K562 (cell line): ENCODE measurements at regions not wholly inside any gene's neighbourhood (a gene's known extent, or its start where the extent isn't known, plus 50 kb on each side); places are given as distances from the start of the nearest gene placed in this dataset.

ENCODE experiments used
- ATAC-seq: fragments of 200-7000 bp; cut with Tn5 transposase; 3 replicates; pipeline ENCODE4 v1.9.1; 2020; ENCODE audit warnings: moderate library complexity
- BruUV-seq: library from RNA; stranded (reverse); fragments of 400-500 nt; replicated peaks from 2 replicates; lab custom pipeline; 2021; lab: Mats Ljungman, UMichigan
- CTCF ChIA-PET: fragments of 300-600 bp; formaldehyde crosslinking; extraction: SDS; loops from one replicate; lab custom pipeline; 2021; ENCODE audit warnings: low intra/inter-chr PET ratio; lab: Yijun Ruan, JAX
- POLR2A ChIA-PET: fragments of 300-600, 350-650 bp; sonication (Branson Sonifier 250); formaldehyde crosslinking; extraction: SDS; loops from one replicate; lab custom pipeline; 2021; ENCODE audit warnings: antibody characterized with exemption, inconsistent platforms; lab: Yijun Ruan, JAX
- DNase-seq, 4 experiments: peaks; one replicate each; pipeline versions ENCODE4 v3.0.0 to v3.0.0-alpha.2; 2011 to 2018; ENCODE audit warnings: low spot score in 3 of 4, mixed read lengths in 3 of 4; ENCODE audit errors: extremely low read depth in 1 of 4
- FAIRE-seq: peaks from 2 replicates; lab custom pipeline; 2011; peaks lifted over from hg19 to GRCh38; lab: Jason Lieb, UNC
- H2AFZ ChIP-seq: 2 replicates; pipeline ENCODE4 v1.6.0; 2011; ENCODE audit warnings: low read depth, low read length, control low read depth, inconsistent platforms
- H3K27ac ChIP-seq: fragments of 200-600 bp; 3 replicates; pipeline ENCODE4 v1.8.0; 2011; ENCODE audit warnings: low read depth, mild to moderate bottlenecking, control low read depth, inconsistent platforms, low read length, moderate library complexity, mixed read lengths; ENCODE audit errors: extremely low read depth
- H3K27me3 ChIP-seq, 2 experiments: fragments of 300-600 bp in 1 of 2; 2 replicates in 1 of 2; 3 replicates in 1 of 2; pipeline versions ENCODE4 v1.6.0 to v1.8.0; 2011; ENCODE audit warnings: inconsistent platforms in 2 of 2, low read length in 2 of 2, mild to moderate bottlenecking in 1 of 2, mixed read lengths in 1 of 2, moderate library complexity in 1 of 2; ENCODE audit not compliant: control insufficient read depth in 2 of 2, insufficient read depth in 2 of 2
- H3K36me3 ChIP-seq: fragments of 300-600 bp; 3 replicates; pipeline ENCODE4 v1.8.0; 2011; ENCODE audit warnings: mild to moderate bottlenecking, low read length, inconsistent platforms; ENCODE audit not compliant: control insufficient read depth, insufficient read depth
- H3K4me1 ChIP-seq, 2 experiments: fragments of 200-600 bp in 1 of 2; replicated peaks in 1 of 2; 2 replicates in 1 of 2; 3 replicates in 1 of 2; pipeline versions ENCODE4 v1.5.1 to v1.8.0; 2011; ENCODE audit warnings: inconsistent platforms in 2 of 2, low read length in 2 of 2, mild to moderate bottlenecking in 1 of 2, mixed read lengths in 1 of 2, moderate library complexity in 1 of 2; ENCODE audit not compliant: control insufficient read depth in 2 of 2, insufficient read depth in 2 of 2
- H3K4me2 ChIP-seq: 2 replicates; pipeline ENCODE4 v1.6.1; 2011; ENCODE audit warnings: low read length, control low read depth, inconsistent platforms, mixed read lengths; ENCODE audit not compliant: insufficient read depth
- H3K4me3 ChIP-seq: fragments of 200-600 bp; sonication (generic), shearing (Covaris generic); 2 replicates; pipeline ENCODE4 v1.5.1; 2016; ENCODE audit warnings: control low read depth, inconsistent platforms
- H3K79me2 ChIP-seq: fragments of 200-600 bp; 3 replicates; pipeline ENCODE4 v1.8.0; 2011; ENCODE audit warnings: low read length, inconsistent platforms; ENCODE audit not compliant: control insufficient read depth, insufficient read depth
- H3K9ac ChIP-seq, 2 experiments: 2 replicates each; pipeline versions ENCODE4 v1.6.0 to v1.6.1; 2011; ENCODE audit warnings: low read depth in 2 of 2, low read length in 2 of 2, control low read depth in 1 of 2, inconsistent platforms in 1 of 2, mild to moderate bottlenecking in 1 of 2, mixed read lengths in 1 of 2; ENCODE audit not compliant: insufficient read depth in 1 of 2
- H3K9me1 ChIP-seq: one replicate; pipeline ENCODE4 v1.6.0; 2011; ENCODE audit warnings: inconsistent platforms, mild to moderate bottlenecking, low read length, moderate library complexity; ENCODE audit not compliant: control insufficient read depth, insufficient read depth
- H3K9me3 ChIP-seq: replicated peaks from 2 replicates; pipeline ENCODE4 v1.5.1; 2011; ENCODE audit warnings: low read depth, low read length, inconsistent platforms; ENCODE audit not compliant: control insufficient read depth, insufficient read depth
- H4K20me1 ChIP-seq: replicated peaks from 2 replicates; pipeline ENCODE4 v1.6.1; 2011; ENCODE audit warnings: low read length, inconsistent platforms, mixed read lengths; ENCODE audit not compliant: control insufficient read depth, insufficient read depth
- ATF1 ChIP-seq, 2 experiments: fragments of 450-650 bp in 1 of 2; IDR thresholded peaks; 2 replicates each; pipeline ENCODE4 v1.6.1; 2016; ENCODE audit warnings: missing compliant biosample characterization in 1 of 2, missing genetic modification characterization in 1 of 2
- BCL6 ChIP-seq: fragments of 250-450 bp; sonication (Bioruptor Pico); IDR thresholded peaks from 2 replicates; pipeline ENCODE4 v1.4.0; 2020
- CBX2 ChIP-seq: fragments of 200-600 bp; sonication (generic); IDR thresholded peaks from one replicate; pipeline ENCODE4 v1.6.1; 2012; ENCODE audit warnings: mild to moderate bottlenecking, low read length, inconsistent platforms; ENCODE audit not compliant: insufficient read depth, poor library complexity, severe bottlenecking
- CBX5 ChIP-seq: IDR thresholded peaks from 2 replicates; pipeline ENCODE4 v1.6.1; 2014; ENCODE audit warnings: low read depth, borderline replicate concordance
- FUS ChIP-seq: fragments of 200-400 bp; formaldehyde crosslinking; optimal IDR thresholded peaks from 2 replicates; pipeline ENCODE3; 2017; ENCODE audit warnings: low read depth, low read length
- GABPA ChIP-seq: fragments of 200-800 bp; sonication (Bioruptor generic); conservative IDR thresholded peaks from 2 replicates; pipeline ENCODE4 v1.6.1; 2016; ENCODE audit warnings: low read depth, missing genetic modification characterization, missing compliant biosample characterization
- NR3C1 ChIP-seq: sonication (generic); formaldehyde crosslinking; IDR thresholded peaks from 2 replicates; pipeline ENCODE4 v1.8.1; 2022; ENCODE audit warnings: missing genetic modification reagents
- POU5F1 ChIP-seq: fragments of 150-350 bp; IDR thresholded peaks from 2 replicates; pipeline ENCODE4 v1.6.1; 2014; ENCODE audit warnings: borderline replicate concordance, low read length, low read depth, mild to moderate bottlenecking; ENCODE audit not compliant: partially characterized antibody
- PPARD ChIP-seq: fragments of 250-450 bp; sonication (Bioruptor Pico); IDR thresholded peaks from 2 replicates; pipeline ENCODE4 v1.8.0; 2022; ENCODE audit warnings: inconsistent platforms, mild to moderate bottlenecking, moderate library complexity
- PRMT5 ChIP-seq: sonication (generic); formaldehyde crosslinking; IDR thresholded peaks from 2 replicates; pipeline ENCODE4 v1.5.0; 2020; ENCODE audit warnings: missing genetic modification reagents
- PTTG1 ChIP-seq: fragments of 450-650 bp; IDR thresholded peaks from 2 replicates; pipeline ENCODE4 v1.6.1; 2016; ENCODE audit warnings: low read depth, mild to moderate bottlenecking, missing genetic modification characterization, missing compliant biosample characterization
- SMARCC2 ChIP-seq: fragments of 450-650 bp; IDR thresholded peaks from 2 replicates; pipeline ENCODE4 v1.6.1; 2017; ENCODE audit warnings: antibody characterized with exemption, moderate library complexity, mild to moderate bottlenecking, low read depth
- TSC22D4 ChIP-seq: fragments of 450-650 bp; IDR thresholded peaks from 2 replicates; pipeline ENCODE4 v1.6.1; 2016; ENCODE audit warnings: missing genetic modification characterization, missing biosample characterization, control low read depth
- U2AF2 ChIP-seq: fragments of 200-400 bp; formaldehyde crosslinking; optimal IDR thresholded peaks from 2 replicates; pipeline ENCODE3; 2017; ENCODE audit warnings: low read depth, mild to moderate bottlenecking, low read length
- ZC3H8 ChIP-seq: fragments of 450-650 bp; IDR thresholded peaks from 2 replicates; pipeline ENCODE4 v1.6.1; 2017
- ZNF143 ChIP-seq: sonication (generic); formaldehyde crosslinking; IDR thresholded peaks from 2 replicates; pipeline ENCODE4 v1.9.0; 2022; ENCODE audit warnings: mild to moderate bottlenecking, missing genetic modification reagents
- ZNF41 ChIP-seq: fragments of 250-450 bp; sonication (Bioruptor Pico); conservative IDR thresholded peaks from 2 replicates; pipeline ENCODE4 v1.4.0; 2020; ENCODE audit warnings: mild to moderate bottlenecking
- WGBS: fragments of 100-300 bp; shearing (Covaris generic); methylation state at CpG from one replicate; pipeline ENCODE4 v1.1.6; 2016; ENCODE audit warnings: low coverage, mixed read lengths; ENCODE audit not compliant: insufficient coverage; ENCODE audit errors: missing lambda C conversion rate; 5-methylcytosine and 5-hydroxymethylcytosine counted together
- in situ Hi-C: fragments of 300-500 bp; cut with MboI; formaldehyde crosslinking; loops from 4 replicates; pipeline ENCODE4 v1.15.0; 2018; ENCODE audit warnings: inconsistent platforms, mixed read lengths
- intact Hi-C: fragments of 100-400 bp; cut with micrococcal nuclease; formaldehyde crosslinking; loops from 2 replicates; pipeline ENCODE4 v1.14.2; 2022
- TF ChIP-seq, protein P1 (sequence below): fragments of 450-650 bp; IDR thresholded peaks from 2 replicates; pipeline ENCODE4 v1.6.1; 2016; ENCODE audit warnings: borderline replicate concordance

DNA sequence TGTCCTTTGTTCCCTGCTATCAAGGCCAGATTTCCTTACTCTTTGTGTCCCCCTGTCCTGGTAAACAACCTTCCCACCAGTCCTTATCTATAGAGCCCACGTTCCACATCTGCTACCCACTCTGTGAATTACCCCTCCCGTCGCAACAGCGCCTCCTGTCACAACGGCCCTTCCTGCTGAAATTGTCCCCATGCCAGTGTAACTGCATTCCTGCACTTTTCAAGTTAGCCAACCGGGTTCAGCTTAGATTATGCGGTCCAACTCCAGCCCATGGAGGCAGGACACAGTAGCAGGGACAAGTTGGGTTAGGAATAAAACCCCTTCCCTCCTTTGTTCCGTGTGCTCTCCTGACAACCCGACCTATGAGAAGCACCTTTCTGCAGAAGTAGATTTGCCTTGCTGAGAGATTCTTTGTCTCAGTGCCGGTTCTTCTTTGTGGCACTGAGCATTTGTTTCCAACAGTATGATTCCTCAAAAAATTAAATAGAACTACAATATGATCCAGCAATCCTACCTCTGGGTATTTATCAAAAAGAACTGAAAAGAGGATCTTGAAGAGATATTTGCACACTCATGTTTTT is 180.3 kb downstream of the PTBP2 start:
- Histone ChIP-seq H3K9me1 (no peaks in the 10 kb centered on the region), H3K4me2 (no peak overlapping the region)
- FAIRE-seq: no peak

DNA sequence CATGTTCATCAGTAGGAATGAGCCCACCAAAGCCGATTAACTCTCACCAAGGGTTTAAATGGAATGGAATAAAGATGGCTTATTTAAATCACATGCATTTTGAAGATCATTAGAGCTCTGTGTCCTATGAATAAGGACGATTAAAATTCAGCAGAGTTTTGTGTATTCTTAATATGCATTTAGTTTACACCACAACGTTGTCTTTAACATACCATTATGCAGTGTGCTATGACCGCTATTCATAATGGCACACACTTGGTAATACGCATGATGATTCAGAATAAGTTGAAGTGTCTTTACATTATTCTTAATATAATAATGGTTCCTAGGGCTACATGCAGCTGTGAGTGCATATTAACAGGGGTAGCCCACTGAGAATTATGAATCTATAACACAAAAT is 190.7 kb downstream of the PTBP2 start:
- DNase-seq: no peak
- intact Hi-C loops: no loop called here
- ATAC-seq: no peak
- POLR2A ChIA-PET: no interaction called here
- Histone ChIP-seq H3K9ac (no peak overlapping the region), H3K27me3 (no peaks in the 10 kb centered on the region), H3K36me3 (no peaks in the 10 kb centered on the region), H2AFZ (no peak overlapping the region), H3K27ac (no peak overlapping the region), H3K79me2 (no peaks in the 10 kb centered on the region), H3K9me1 (no peaks in the 10 kb centered on the region), H3K4me2 (no peak overlapping the region), H4K20me1 (no peaks in the 10 kb centered on the region), H3K4me1 (no peaks in the 10 kb centered on the region), H3K9me3 (no peaks in the 10 kb centered on the region), H3K4me3 (no peak overlapping the region)
- 1% methylated on average over 5 of the region's 5 CpGs for WGBS
- no TSS peak for BruUV-seq
- CTCF ChIA-PET: no interaction called here
- no peak for FAIRE-seq
- in situ Hi-C loops: no loop called here
- TF ChIP-seq NR3C1 (CRISPR knock-in tag) (no peak), ZNF143 (CRISPR knock-in tag) (no peak), FUS (no peak), PPARD (CRISPR knock-in tag) (no peak), GABPA (no peak), ZC3H8 (no peak), POU5F1 (no peak), PTTG1 (tag) (no peak), U2AF2 (no peak), TSC22D4 (no peak), SMARCC2 (no peak), CBX2 (no peak), PRMT5 (no peak), ZNF41 (CRISPR knock-in tag) (no peak), ATF1 (CRISPR knock-in tag; IDR thresholded peaks at IDR 0.05) (no peak), ATF1 (tag; IDR thresholded peaks at IDR 0.05) (no peak)
- TF ChIP-seq, protein P1, sequence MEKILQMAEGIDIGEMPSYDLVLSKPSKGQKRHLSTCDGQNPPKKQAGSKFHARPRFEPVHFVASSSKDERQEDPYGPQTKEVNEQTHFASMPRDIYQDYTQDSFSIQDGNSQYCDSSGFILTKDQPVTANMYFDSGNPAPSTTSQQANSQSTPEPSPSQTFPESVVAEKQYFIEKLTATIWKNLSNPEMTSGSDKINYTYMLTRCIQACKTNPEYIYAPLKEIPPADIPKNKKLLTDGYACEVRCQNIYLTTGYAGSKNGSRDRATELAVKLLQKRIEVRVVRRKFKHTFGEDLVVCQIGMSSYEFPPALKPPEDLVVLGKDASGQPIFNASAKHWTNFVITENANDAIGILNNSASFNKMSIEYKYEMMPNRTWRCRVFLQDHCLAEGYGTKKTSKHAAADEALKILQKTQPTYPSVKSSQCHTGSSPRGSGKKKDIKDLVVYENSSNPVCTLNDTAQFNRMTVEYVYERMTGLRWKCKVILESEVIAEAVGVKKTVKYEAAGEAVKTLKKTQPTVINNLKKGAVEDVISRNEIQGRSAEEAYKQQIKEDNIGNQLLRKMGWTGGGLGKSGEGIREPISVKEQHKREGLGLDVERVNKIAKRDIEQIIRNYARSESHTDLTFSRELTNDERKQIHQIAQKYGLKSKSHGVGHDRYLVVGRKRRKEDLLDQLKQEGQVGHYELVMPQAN: no peak

More for the DNA sequence above, 180.3 kb downstream of the PTBP2 start:
- DNase-seq (no peak), ATAC-seq (no peak)
- Histone ChIP-seq H3K4me3 (no peak overlapping the region), H4K20me1 (no peaks in the 10 kb centered on the region), H3K36me3 (no peaks in the 10 kb centered on the region), H3K27ac (no peak overlapping the region), H3K79me2 (no peaks in the 10 kb centered on the region), H3K9me3 (no peaks in the 10 kb centered on the region), H3K9ac (no peak overlapping the region), H3K4me1 (no peaks in the 10 kb centered on the region), H2AFZ (no peak overlapping the region), H3K27me3 (no peaks in the 10 kb centered on the region)
- CTCF ChIA-PET: no interaction called here
- 0% methylated on average over 9 of the region's 10 CpGs for WGBS
- POLR2A ChIA-PET: no interaction called here
- TF ChIP-seq CBX5 (peak; percentile 60; the same call in 1 of the 2 replicates), BCL6 (CRISPR knock-in tag) (no peak)
- in situ Hi-C loops: no loop called here
- BruUV-seq: no TSS peak
- intact Hi-C loops: no loop called here
